OCI-LY7 (cell line): ENCODE measurements at regions not wholly inside any gene's neighbourhood (a gene's known extent, or its start where the extent isn't known, plus 50 kb on each side); places are given as distances from the start of the nearest gene placed in this dataset.

Experiments used
- BruUV-seq: library from RNA; stranded (reverse); fragments of 400-500 nt; replicated peaks from 2 replicates; lab custom pipeline; 2021; lab: Mats Ljungman, UMichigan
- CTCF ChIA-PET: fragments of 300-600 bp; sonication (Branson Sonifier 250); formaldehyde crosslinking; loops from one replicate; lab custom pipeline; 2022; ENCODE audit warnings: antibody characterized with exemption; ENCODE audit not compliant: unreplicated experiment; lab: Charles Lee
- POLR2A ChIA-PET: fragments of 300-600 bp; sonication (Branson Sonifier 250); formaldehyde crosslinking; loops from one replicate; lab custom pipeline; 2022; ENCODE audit warnings: antibody characterized with exemption; lab: Charles Lee
- DNase-seq: peaks from one replicate; pipeline ENCODE4 v3.0.0-alpha.2; 2015; ENCODE audit warnings: low spot score
- H2AFZ ChIP-seq: fragments of 200-600 bp; sonication (generic), shearing (Covaris generic); 2 replicates; pipeline ENCODE4 v1.6.1; 2014; ENCODE audit warnings: mild to moderate bottlenecking, antibody characterized with exemption, low read length, moderate library complexity
- H3K27ac ChIP-seq: fragments of 200-600 bp; sonication (generic); 2 replicates; pipeline ENCODE4 v1.5.1; 2014; ENCODE audit warnings: mixed run types, low read depth, mild to moderate bottlenecking, moderate library complexity, low read length, inconsistent platforms; ENCODE audit not compliant: poor library complexity, severe bottlenecking
- H3K36me3 ChIP-seq: fragments of 200-600 bp; sonication (generic); 2 replicates; pipeline ENCODE4 v1.6.1; 2014; ENCODE audit warnings: mild to moderate bottlenecking, antibody characterized with exemption, low read length, moderate library complexity, mixed read lengths; ENCODE audit not compliant: insufficient read depth
- H3K4me1 ChIP-seq: fragments of 200-600 bp; sonication (generic); 2 replicates; pipeline ENCODE4 v1.5.1; 2014; ENCODE audit warnings: mild to moderate bottlenecking, low read length; ENCODE audit not compliant: insufficient read depth, poor library complexity, severe bottlenecking
- H3K4me2 ChIP-seq: fragments of 200-600 bp; sonication (generic); 2 replicates; pipeline ENCODE4 v1.6.1; 2014; ENCODE audit warnings: mild to moderate bottlenecking, low read length
- H3K4me3 ChIP-seq: fragments of 200-600 bp; sonication (generic); 2 replicates; pipeline ENCODE4 v1.5.1; 2014; ENCODE audit warnings: mild to moderate bottlenecking, low read depth, low read length; ENCODE audit not compliant: poor library complexity, severe bottlenecking
- H3K79me2 ChIP-seq: fragments of 200-600 bp; sonication (generic); 2 replicates; pipeline ENCODE4 v1.6.1; 2016; ENCODE audit warnings: low read depth, mild to moderate bottlenecking, low read length, moderate library complexity, mixed read lengths; ENCODE audit not compliant: insufficient read depth
- H3K9me2 ChIP-seq: fragments of 200-600 bp; sonication (generic); 2 replicates; pipeline ENCODE4 v1.6.1; 2016; ENCODE audit warnings: mild to moderate bottlenecking, low read length, mixed read lengths; ENCODE audit not compliant: insufficient read depth
- H3K9me3 ChIP-seq: fragments of 200-600 bp; sonication (generic); 2 replicates; pipeline ENCODE4 v1.6.1; 2014; ENCODE audit warnings: mild to moderate bottlenecking, mixed run types, low read length, mixed read lengths
- H4K20me1 ChIP-seq: fragments of 200-600 bp; sonication (generic); 2 replicates; pipeline ENCODE4 v1.6.1; 2014; ENCODE audit warnings: mild to moderate bottlenecking, antibody characterized with exemption, low read length, moderate library complexity, mixed read lengths; ENCODE audit not compliant: insufficient read depth
- CTCF ChIP-seq: fragments of 200-600 bp; sonication (generic); conservative IDR thresholded peaks from 2 replicates; pipeline ENCODE4 v1.5.1; 2014; ENCODE audit warnings: mild to moderate bottlenecking, antibody characterized with exemption, low read length, moderate library complexity, mixed read lengths
- EZH2phosphoT487 ChIP-seq: fragments of 200-600 bp; sonication (generic); IDR thresholded peaks from 2 replicates; pipeline ENCODE4 v1.6.1; 2018; ENCODE audit warnings: low read depth, borderline replicate concordance, mild to moderate bottlenecking, mixed run types, antibody characterized with exemption, low read length, moderate library complexity, mixed read lengths
- intact Hi-C: fragments of 100-400 bp; cut with micrococcal nuclease; formaldehyde crosslinking; loops from one replicate; pipeline ENCODE4 v1.10.0; 2022; ENCODE audit not compliant: unreplicated experiment

- ChIA-PET CTCF (no interaction called here), POLR2A (interaction anchor here (0.7 kb wide), 1 partner anchor 12 kb away, joined by 3 read pairs; no protein-coding TSS in a partner anchor)
- no peak for DNase-seq
- H3K36me3 ChIP-seq = no peaks in the 10 kb centered on the region
- H3K4me3 ChIP-seq = no peak overlapping the region
- no peaks in the 10 kb centered on the region for H3K4me1 ChIP-seq
- intact Hi-C loops = no loop called here
- TF ChIP-seq CTCF (no peak), EZH2phosphoT487 (no peak)
- no peaks in the 10 kb centered on the region for H4K20me1 ChIP-seq
- no peak overlapping the region for H2AFZ ChIP-seq
- H3K79me2 ChIP-seq = no peaks in the 10 kb centered on the region
- no peak overlapping the region for H3K27ac ChIP-seq
- BruUV-seq = no TSS peak
- no peaks in the 10 kb centered on the region for H3K9me2 ChIP-seq
- no peaks in the 10 kb centered on the region for H3K9me3 ChIP-seq
- H3K4me2 ChIP-seq = no peak overlapping the region
Measured at GRCh38 chr7:110601710-110602109, 489.2 kb upstream of the LRRN3 start.

- Histone ChIP-seq H3K4me1 (no peaks in the 10 kb centered on the region), H3K9me2 (no peaks in the 10 kb centered on the region), H4K20me1 (no peaks in the 10 kb centered on the region), H3K4me3 (no peak overlapping the region), H3K4me2 (no peak overlapping the region), H3K36me3 (no peaks in the 10 kb centered on the region), H3K79me2 (no peaks in the 10 kb centered on the region), H3K27ac (no peak overlapping the region), H2AFZ (no peak overlapping the region), H3K9me3 (no peaks in the 10 kb centered on the region)
- ChIA-PET POLR2A (interaction anchor here (0.6 to 1.1 kb wide), 2 partner anchors 34 to 137 kb away, joined by 3 to 4 read pairs; no protein-coding TSS in a partner anchor), CTCF (no interaction called here)
- no TSS peak for BruUV-seq
- intact Hi-C loops = no loop called here
- no peak for DNase-seq
- no peak for TF ChIP-seq EZH2phosphoT487
- no peak for TF ChIP-seq CTCF
Measured at GRCh38 chr7:110604206-110604605, 486.7 kb upstream of the LRRN3 start.

GRCh38 chr7:110604885-110605284 is 486.0 kb upstream of the LRRN3 start:
- POLR2A ChIA-PET = interaction anchor here (0.6 to 0.8 kb wide), 5 partner anchors 26 to 170 kb away, joined by 3 to 4 read pairs (median 3); no protein-coding TSS in a partner anchor
- intact Hi-C loops = no loop called here

More at GRCh38 chr7:110604885-110605284, 486.0 kb upstream of the LRRN3 start:
- CTCF ChIA-PET = no interaction called here
- Histone ChIP-seq H3K4me2 (no peak overlapping the region), H3K36me3 (no peaks in the 10 kb centered on the region), H4K20me1 (no peaks in the 10 kb centered on the region), H3K27ac (no peak overlapping the region), H3K9me3 (no peaks in the 10 kb centered on the region), H3K4me1 (no peaks in the 10 kb centered on the region), H3K9me2 (no peaks in the 10 kb centered on the region), H3K4me3 (no peak overlapping the region), H3K79me2 (no peaks in the 10 kb centered on the region), H2AFZ (no peak overlapping the region)
- BruUV-seq = no TSS peak
- TF ChIP-seq EZH2phosphoT487 (no peak), CTCF (no peak)
- no peak for DNase-seq
